HCT116 (cell line): ENCODE measurements at regions not wholly inside any gene's neighbourhood (a gene's known extent, or its start where the extent isn't known, plus 50 kb on each side); places are given as distances from the start of the nearest gene placed in this dataset.

Experiments
- ATAC-seq: fragments of 200-7000 bp; cut with Tn5 transposase; 2 replicates; pipeline ENCODE4 v1.9.1; 2020; ENCODE audit warnings: mild to moderate bottlenecking, moderate library complexity
- BruUV-seq: library from RNA; stranded (reverse); fragments of 400-500 nt; replicated peaks from 2 replicates; lab custom pipeline; 2021; lab: Mats Ljungman, UMichigan
- CTCF ChIA-PET: fragments of 300-600 bp; sonication (Branson Sonifier 250); formaldehyde crosslinking; loops from one replicate; lab custom pipeline; 2021; ENCODE audit warnings: antibody characterized with exemption; lab: Charles Lee
- POLR2A ChIA-PET: fragments of 300-600, 350-600 bp; sonication (Branson Sonifier 250); formaldehyde crosslinking; loops from one replicate; lab custom pipeline; 2021; ENCODE audit warnings: antibody characterized with exemption; lab: Charles Lee
- RAD21 ChIA-PET, 2 experiments: fragments of 300-600 bp; sonication (Branson Sonifier 250); formaldehyde crosslinking; loops; one replicate each; lab custom pipeline; 2023; ENCODE audit warnings: low total read pairs in 2 of 2; ENCODE audit not compliant: uncharacterized antibody in 2 of 2, unreplicated experiment in 2 of 2, low non-redundant PET in 1 of 2; lab: Charles Lee
- DNase-seq: peaks from one replicate; pipeline ENCODE4 v3.0.0-alpha.2; 2010; ENCODE audit warnings: low read depth, low spot score
- H2AFZ ChIP-seq: fragments of 200-600 bp; shearing (Covaris generic), sonication (generic); 2 replicates; pipeline ENCODE4 v1.6.1; 2017; ENCODE audit warnings: low read depth, mixed run types, mixed read lengths, antibody characterized with exemption, low read length; ENCODE audit not compliant: poor library complexity, severe bottlenecking
- H3K27ac ChIP-seq: 2 replicates; pipeline ENCODE4 v1.5.1; 2012; ENCODE audit warnings: low read depth, low read length
- H3K27me3 ChIP-seq: fragments of 200-600 bp; sonication (generic); 2 replicates; pipeline ENCODE4 v1.6.1; 2016; ENCODE audit warnings: mixed run types, low read length, mixed read lengths; ENCODE audit not compliant: insufficient read depth
- H3K36me3 ChIP-seq, 2 experiments: fragments of 200-500 bp in 1 of 2; fragments of 200-600 bp in 1 of 2; sonication (Bioruptor generic) in 1 of 2; sonication (generic) in 1 of 2; 2 replicates each; pipeline versions ENCODE4 v1.5.1 to v1.6.1; 2014 to 2016; ENCODE audit warnings: low read length in 2 of 2, inconsistent platforms in 1 of 2, mixed read lengths in 1 of 2, mixed run types in 1 of 2; ENCODE audit not compliant: insufficient read depth in 2 of 2, control insufficient read depth in 1 of 2
- H3K4me1 ChIP-seq, 2 experiments: fragments of 200-600 bp in 1 of 2; sonication (generic) in 1 of 2; 2 replicates each; pipeline versions ENCODE4 v1.5.1 to v1.6.1; 2012 to 2017; ENCODE audit warnings: low read length in 2 of 2, inconsistent platforms in 1 of 2, mild to moderate bottlenecking in 1 of 2, mixed read lengths in 1 of 2, mixed run types in 1 of 2, moderate library complexity in 1 of 2; ENCODE audit not compliant: insufficient read depth in 2 of 2, control insufficient read depth in 1 of 2
- H3K4me2 ChIP-seq: fragments of 200-600 bp; sonication (generic); 2 replicates; pipeline ENCODE4 v1.6.1; 2017; ENCODE audit warnings: mixed run types, low read length, mixed read lengths
- H3K4me3 ChIP-seq, 2 experiments: fragments of 200-600 bp in 1 of 2; sonication (generic) in 1 of 2; replicated peaks in 1 of 2; 2 replicates each; pipeline ENCODE4 v1.5.1; 2011 to 2016; ENCODE audit warnings: low read length in 2 of 2, control low read depth in 1 of 2, low read depth in 1 of 2, mild to moderate bottlenecking in 1 of 2, mixed read lengths in 1 of 2, mixed run types in 1 of 2
- H3K79me2 ChIP-seq: fragments of 200-600 bp; sonication (generic); 2 replicates; pipeline ENCODE4 v1.6.1; 2017; ENCODE audit warnings: mild to moderate bottlenecking, mixed run types, low read length, moderate library complexity, mixed read lengths; ENCODE audit not compliant: insufficient read depth
- H3K9ac ChIP-seq: fragments of 200-600 bp; sonication (generic); 2 replicates; pipeline ENCODE4 v1.6.1; 2016; ENCODE audit warnings: low read length, mixed read lengths
- H3K9me2 ChIP-seq: fragments of 200-600 bp; sonication (generic), shearing (Covaris generic); 2 replicates; pipeline ENCODE4 v1.6.1; 2017; ENCODE audit warnings: mixed run types, mild to moderate bottlenecking, moderate library complexity; ENCODE audit not compliant: insufficient read depth
- H3K9me3 ChIP-seq, 2 experiments: fragments of 200-500 bp in 1 of 2; fragments of 200-600 bp in 1 of 2; sonication (Bioruptor generic) in 1 of 2; sonication (generic) in 1 of 2; 2 replicates each; pipeline ENCODE4 v1.6.1; 2014 to 2017; ENCODE audit warnings: low read length in 2 of 2, mixed read lengths in 2 of 2, inconsistent platforms in 1 of 2, low read depth in 1 of 2, mild to moderate bottlenecking in 1 of 2, mixed run types in 1 of 2, moderate library complexity in 1 of 2; ENCODE audit not compliant: control insufficient read depth in 1 of 2, insufficient read depth in 1 of 2
- H4K20me1 ChIP-seq: fragments of 200-600 bp; sonication (generic), shearing (Covaris generic); 2 replicates; pipeline ENCODE4 v1.6.1; 2017; ENCODE audit warnings: mixed run types, mild to moderate bottlenecking, moderate library complexity; ENCODE audit not compliant: insufficient read depth
- CBX3 ChIP-seq: IDR thresholded peaks from 2 replicates; pipeline ENCODE4 v1.6.1; 2012; ENCODE audit warnings: low read depth
- CEBPB ChIP-seq: IDR thresholded peaks from 2 replicates; pipeline ENCODE4 v1.6.1; 2012; ENCODE audit warnings: low read depth
- EGR1 ChIP-seq: IDR thresholded peaks from 2 replicates; pipeline ENCODE4 v1.6.1; 2012; ENCODE audit warnings: low read depth
- ELF1 ChIP-seq: IDR thresholded peaks from 2 replicates; pipeline ENCODE4 v1.6.1; 2012; ENCODE audit warnings: low read depth, borderline replicate concordance
- EZH2phosphoT487 ChIP-seq: fragments of 200-600 bp; IDR thresholded peaks from 2 replicates; pipeline ENCODE4 v1.6.1; 2018; ENCODE audit warnings: antibody characterized with exemption, borderline replicate concordance
- JUND ChIP-seq: IDR thresholded peaks from 2 replicates; pipeline ENCODE4 v1.6.1; 2012
- REST ChIP-seq: IDR thresholded peaks from 2 replicates; pipeline ENCODE4 v1.6.1; 2012; ENCODE audit warnings: low read depth
- SIN3A ChIP-seq: IDR thresholded peaks from 2 replicates; pipeline ENCODE4 v1.6.1; 2012; ENCODE audit warnings: low read depth
- SP1 ChIP-seq: IDR thresholded peaks from 2 replicates; pipeline ENCODE4 v1.6.1; 2012; ENCODE audit warnings: low read depth
- SRF ChIP-seq: IDR thresholded peaks from 2 replicates; pipeline ENCODE4 v1.6.1; 2012; ENCODE audit warnings: low read depth
- ZBTB33 ChIP-seq: IDR thresholded peaks from 2 replicates; pipeline ENCODE4 v1.6.1; 2011; ENCODE audit warnings: mild to moderate bottlenecking, low read length, moderate library complexity; ENCODE audit not compliant: insufficient replicate concordance; ENCODE audit errors: extremely low read depth
- ZNF274 ChIP-seq: fragments of 200-500 bp; sonication (Bioruptor generic); IDR thresholded peaks from 2 replicates; pipeline ENCODE4 v1.6.1; 2014; ENCODE audit warnings: mild to moderate bottlenecking, low read depth, low read length, inconsistent platforms
- intact Hi-C: fragments of 100-400 bp; cut with micrococcal nuclease; formaldehyde crosslinking; loops from 2 replicates; pipeline ENCODE4 v1.10.0; 2022
- TF ChIP-seq, protein P1 (sequence below), 3 experiments: fragments of 200-600 bp in 1 of 3; sonication (generic) in 1 of 3; IDR thresholded peaks in 2 of 3; conservative IDR thresholded peaks in 1 of 3; 2 replicates each; pipeline ENCODE4 v1.5.1; 2012 to 2017; ENCODE audit warnings: low read depth in 2 of 3, low read length in 2 of 3, antibody characterized with exemption in 1 of 3, borderline replicate concordance in 1 of 3, control low read depth in 1 of 3, mild to moderate bottlenecking in 1 of 3, mixed read lengths in 1 of 3, mixed run types in 1 of 3, moderate library complexity in 1 of 3; ENCODE audit not compliant: insufficient read depth in 1 of 3
- TF ChIP-seq, protein P2 (sequence below): IDR thresholded peaks from 2 replicates; pipeline ENCODE4 v1.6.1; 2012

DNA sequence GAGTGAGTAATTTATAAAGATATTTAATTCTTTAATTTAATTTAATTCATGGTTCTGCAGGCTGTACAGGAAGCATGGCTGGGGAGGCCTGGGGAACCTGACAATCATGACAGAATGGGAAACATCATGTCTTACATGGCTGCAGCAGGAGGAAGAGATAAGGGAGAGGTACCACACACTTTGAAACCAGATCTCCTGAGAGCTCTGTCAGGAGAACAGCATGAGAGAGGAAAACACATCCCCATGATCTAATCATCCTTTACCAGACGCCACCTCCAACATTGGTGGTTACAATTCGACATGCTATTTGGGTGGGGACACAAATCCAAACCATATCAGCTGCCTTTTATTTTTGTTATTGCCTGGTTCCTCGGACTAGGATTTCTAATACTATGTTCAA lies 928.6 kb downstream of the TMEM121 start:
- Histone ChIP-seq H3K9me2 (no peaks in the 10 kb centered on the region), H3K4me1 (no peaks in the 10 kb centered on the region), H4K20me1 (no peaks in the 10 kb centered on the region), H3K4me2 (no peak overlapping the region), H3K79me2 (no peaks in the 10 kb centered on the region), H3K36me3 (no peaks in the 10 kb centered on the region), H3K27me3 (no peaks in the 10 kb centered on the region), H3K9ac (no peak overlapping the region), H3K27ac (no peak overlapping the region), H2AFZ (no peak overlapping the region), H3K9me3 (peaks cover 7 to 8% of the 10 kb centered on the region in 2 experiments; a peak in 2 of 4 replicates), H3K4me3 (no peak overlapping the region)
- CTCF ChIA-PET: no interaction called here
- TF ChIP-seq EGR1 (no peak), SRF (no peak), ELF1 (no peak), REST (no peak), CBX3 (no peak), CEBPB (no peak), SP1 (no peak), JUND (no peak), EZH2phosphoT487 (no peak), SIN3A (no peak), ZNF274 (no peak), ZBTB33 (no peak)
- TF ChIP-seq, protein P1, sequence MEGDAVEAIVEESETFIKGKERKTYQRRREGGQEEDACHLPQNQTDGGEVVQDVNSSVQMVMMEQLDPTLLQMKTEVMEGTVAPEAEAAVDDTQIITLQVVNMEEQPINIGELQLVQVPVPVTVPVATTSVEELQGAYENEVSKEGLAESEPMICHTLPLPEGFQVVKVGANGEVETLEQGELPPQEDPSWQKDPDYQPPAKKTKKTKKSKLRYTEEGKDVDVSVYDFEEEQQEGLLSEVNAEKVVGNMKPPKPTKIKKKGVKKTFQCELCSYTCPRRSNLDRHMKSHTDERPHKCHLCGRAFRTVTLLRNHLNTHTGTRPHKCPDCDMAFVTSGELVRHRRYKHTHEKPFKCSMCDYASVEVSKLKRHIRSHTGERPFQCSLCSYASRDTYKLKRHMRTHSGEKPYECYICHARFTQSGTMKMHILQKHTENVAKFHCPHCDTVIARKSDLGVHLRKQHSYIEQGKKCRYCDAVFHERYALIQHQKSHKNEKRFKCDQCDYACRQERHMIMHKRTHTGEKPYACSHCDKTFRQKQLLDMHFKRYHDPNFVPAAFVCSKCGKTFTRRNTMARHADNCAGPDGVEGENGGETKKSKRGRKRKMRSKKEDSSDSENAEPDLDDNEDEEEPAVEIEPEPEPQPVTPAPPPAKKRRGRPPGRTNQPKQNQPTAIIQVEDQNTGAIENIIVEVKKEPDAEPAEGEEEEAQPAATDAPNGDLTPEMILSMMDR (IDR thresholded peaks at IDR 0.05 in 2 of 3, conservative IDR thresholded peaks at IDR 0.05 in 1 of 3; ENCODE audit: borderline replicate concordance in 1 of 3, insufficient read depth in 1 of 3, low read depth in 2 of 3, low read length in 2 of 3): no peak
- TF ChIP-seq, protein P2, sequence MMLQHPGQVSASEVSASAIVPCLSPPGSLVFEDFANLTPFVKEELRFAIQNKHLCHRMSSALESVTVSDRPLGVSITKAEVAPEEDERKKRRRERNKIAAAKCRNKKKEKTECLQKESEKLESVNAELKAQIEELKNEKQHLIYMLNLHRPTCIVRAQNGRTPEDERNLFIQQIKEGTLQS: no peak
- no peak for ATAC-seq
- BruUV-seq: no TSS peak
- intact Hi-C loops: no loop called here
- POLR2A ChIA-PET: no interaction called here
- RAD21 ChIA-PET: no interaction called here
- DNase-seq: no peak
